Stimulated activated CD4-positive, alpha-beta T cell treated with anti-CD3 and anti-CD28 coated beads, Interleukin-2, amount 100 ng/mL, for 4 hours (primary cell): ENCODE measurements at regions not wholly inside any gene's neighbourhood (a gene's known extent, or its start where the extent isn't known, plus 50 kb on each side); places are given as distances from the start of the nearest gene placed in this dataset.
"Not testable (repeated sequence)": the region's sequence is repeated elsewhere in the genome, so short reads cannot be mapped to it uniquely, and the experiment has no call there.

Experiments used
- DNase-seq: peaks from one replicate; pipeline ENCODE4 v3.0.0-alpha.2; 2020; ENCODE audit warnings: low read depth

- DNase-seq: no peak
Observed at GRCh38 chr12:60194678-60195077, 598.8 kb downstream of the SLC16A7 start.

GRCh38 chr12:60195483-60195882, 599.7 kb downstream of the SLC16A7 start:
- no peak for DNase-seq

GRCh38 chr12:60196366-60196765, 600.5 kb downstream of the SLC16A7 start:
- no peak for DNase-seq

- DNase-seq: no peak
Observed at GRCh38 chr12:60197589-60197988, 601.8 kb downstream of the SLC16A7 start.

GRCh38 chr12:60201891-60202290, 606.1 kb downstream of the SLC16A7 start:
- DNase-seq: no peak

- no peak for DNase-seq
Observed at GRCh38 chr12:60205500-60205899, 609.7 kb downstream of the SLC16A7 start.

GRCh38 chr12:60209521-60209920, 613.7 kb downstream of the SLC16A7 start:
- no peak for DNase-seq

GRCh38 chr12:60209933-60210332, 614.1 kb downstream of the SLC16A7 start:
- no peak for DNase-seq

GRCh38 chr12:60210756-60211155, 614.9 kb downstream of the SLC16A7 start:
- no peak for DNase-seq

GRCh38 chr12:60211244-60211643, 615.4 kb downstream of the SLC16A7 start:
- DNase-seq: no peak

GRCh38 chr12:60212159-60213000, 616.6 kb downstream of the SLC16A7 start:
- no peak for DNase-seq

- DNase-seq: not testable (repeated sequence)
Observed at GRCh38 chr12:60213272-60213671, 617.4 kb downstream of the SLC16A7 start.

- no peak for DNase-seq
Observed at GRCh38 chr12:60216226-60216625, 620.4 kb downstream of the SLC16A7 start.

- DNase-seq: no peak
Observed at GRCh38 chr12:60223242-60223641, 627.4 kb downstream of the SLC16A7 start.

- DNase-seq: no peak
Observed at GRCh38 chr12:60225216-60226000, 629.6 kb downstream of the SLC16A7 start.

- DNase-seq: no peak
Observed at GRCh38 chr12:60227916-60228315, 632.1 kb downstream of the SLC16A7 start.

- no peak for DNase-seq
Observed at GRCh38 chr12:60230056-60230455, 634.2 kb downstream of the SLC16A7 start.

- no peak for DNase-seq
Observed at GRCh38 chr12:60231303-60231702, 635.5 kb downstream of the SLC16A7 start.

- DNase-seq: no peak
Observed at GRCh38 chr12:60231976-60232907, 636.4 kb downstream of the SLC16A7 start.

- not testable (repeated sequence) for DNase-seq
Observed at GRCh38 chr12:60234611-60235195, 638.9 kb downstream of the SLC16A7 start.

GRCh38 chr12:60235261-60235660, 639.4 kb downstream of the SLC16A7 start:
- no peak for DNase-seq

- not testable (repeated sequence) for DNase-seq
Observed at GRCh38 chr12:60236416-60236815, 640.6 kb downstream of the SLC16A7 start.
